ENCODE measurements at regions not wholly inside any gene's neighbourhood (a gene's known extent, or its start where the extent isn't known, plus 50 kb on each side); places are given as distances from the start of the nearest gene placed in this dataset.
"Not testable (repeated sequence)": the region's sequence is repeated elsewhere in the genome, so short reads cannot be mapped to it uniquely, and the experiment has no call there.

DNA sequence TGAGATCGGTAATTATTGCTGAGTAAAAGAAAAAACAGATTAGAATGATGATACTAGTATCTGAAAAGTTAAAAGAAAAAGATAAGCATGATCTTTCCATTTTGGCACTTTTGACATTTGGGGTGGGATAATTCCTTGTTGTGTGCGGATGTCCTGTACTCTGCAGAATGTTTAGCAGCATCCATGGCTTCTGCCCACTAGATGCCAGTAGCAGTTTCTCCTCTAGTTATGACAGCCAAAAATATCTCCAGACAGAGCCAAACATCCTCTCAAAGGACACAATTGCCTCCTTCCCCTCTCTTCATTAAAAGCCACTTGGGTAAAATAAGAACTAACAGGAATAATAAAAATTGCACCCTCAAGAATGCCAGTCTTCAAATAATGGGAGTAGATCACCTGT, 468.8 kb upstream of the GRM7 start:
- TF ChIP-seq, protein P1, sequence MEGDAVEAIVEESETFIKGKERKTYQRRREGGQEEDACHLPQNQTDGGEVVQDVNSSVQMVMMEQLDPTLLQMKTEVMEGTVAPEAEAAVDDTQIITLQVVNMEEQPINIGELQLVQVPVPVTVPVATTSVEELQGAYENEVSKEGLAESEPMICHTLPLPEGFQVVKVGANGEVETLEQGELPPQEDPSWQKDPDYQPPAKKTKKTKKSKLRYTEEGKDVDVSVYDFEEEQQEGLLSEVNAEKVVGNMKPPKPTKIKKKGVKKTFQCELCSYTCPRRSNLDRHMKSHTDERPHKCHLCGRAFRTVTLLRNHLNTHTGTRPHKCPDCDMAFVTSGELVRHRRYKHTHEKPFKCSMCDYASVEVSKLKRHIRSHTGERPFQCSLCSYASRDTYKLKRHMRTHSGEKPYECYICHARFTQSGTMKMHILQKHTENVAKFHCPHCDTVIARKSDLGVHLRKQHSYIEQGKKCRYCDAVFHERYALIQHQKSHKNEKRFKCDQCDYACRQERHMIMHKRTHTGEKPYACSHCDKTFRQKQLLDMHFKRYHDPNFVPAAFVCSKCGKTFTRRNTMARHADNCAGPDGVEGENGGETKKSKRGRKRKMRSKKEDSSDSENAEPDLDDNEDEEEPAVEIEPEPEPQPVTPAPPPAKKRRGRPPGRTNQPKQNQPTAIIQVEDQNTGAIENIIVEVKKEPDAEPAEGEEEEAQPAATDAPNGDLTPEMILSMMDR (conservative IDR thresholded peaks at IDR 0.05; ENCODE audit: low read depth, low read length) = no peak
- DNase-seq (ENCODE audit: low read depth) = no peak
- no peak overlapping the region for H3K4me3 ChIP-seq (ENCODE audit: low read length)

GRCh38 chr3:6394944-6395343, 466.0 kb upstream of the GRM7 start:
- DNase-seq (ENCODE audit: low read depth) = no peak
- H3K4me3 ChIP-seq (ENCODE audit: low read length) = no peak overlapping the region
- TF ChIP-seq, protein P1 (conservative IDR thresholded peaks at IDR 0.05; ENCODE audit: low read depth, low read length) = no peak

GRCh38 chr3:6396631-6397030, 464.3 kb upstream of the GRM7 start:
- no peak overlapping the region for H3K4me3 ChIP-seq (ENCODE audit: low read length)
- TF ChIP-seq, protein P1 (conservative IDR thresholded peaks at IDR 0.05; ENCODE audit: low read depth, low read length) = no peak
- no peak for DNase-seq (ENCODE audit: low read depth)

DNA sequence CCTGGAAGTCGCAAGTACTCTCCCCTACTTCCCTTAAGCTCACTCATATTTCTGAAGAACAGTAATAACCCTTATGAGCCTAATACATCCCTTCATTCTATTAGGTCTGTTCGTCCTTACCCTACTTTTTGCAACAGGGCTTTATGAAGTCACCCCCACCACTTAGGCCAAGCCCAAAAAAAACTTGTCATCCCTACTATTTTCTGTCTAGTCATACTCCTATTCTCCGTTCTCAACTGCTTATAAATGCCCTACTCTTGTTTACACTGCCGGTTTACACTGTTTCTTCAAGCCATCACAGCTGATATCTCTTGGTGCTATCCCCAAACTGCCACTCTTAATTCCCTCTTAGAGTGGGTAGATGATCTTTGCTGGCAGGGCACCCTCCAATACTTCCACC, 458.2 kb upstream of the GRM7 start:
- H3K4me3 ChIP-seq (ENCODE audit: low read length); DNase-seq (ENCODE audit: low read depth): not testable (repeated sequence)

- DNase-seq (ENCODE audit: low read depth) = not testable (repeated sequence)
Observed at GRCh38 chr3:6406923-6407322, 454.0 kb upstream of the GRM7 start.

GRCh38 chr3:6416049-6416661, 444.8 kb upstream of the GRM7 start:
- no peak overlapping the region for H3K4me3 ChIP-seq (ENCODE audit: low read length)
- no peak for DNase-seq (ENCODE audit: low read depth)
- TF ChIP-seq, protein P1 (conservative IDR thresholded peaks at IDR 0.05; ENCODE audit: low read depth, low read length) = no peak

More at GRCh38 chr3:6406923-6407322, 454.0 kb upstream of the GRM7 start:
- H3K4me3 ChIP-seq (ENCODE audit: low read length) = not testable (repeated sequence)

DNA sequence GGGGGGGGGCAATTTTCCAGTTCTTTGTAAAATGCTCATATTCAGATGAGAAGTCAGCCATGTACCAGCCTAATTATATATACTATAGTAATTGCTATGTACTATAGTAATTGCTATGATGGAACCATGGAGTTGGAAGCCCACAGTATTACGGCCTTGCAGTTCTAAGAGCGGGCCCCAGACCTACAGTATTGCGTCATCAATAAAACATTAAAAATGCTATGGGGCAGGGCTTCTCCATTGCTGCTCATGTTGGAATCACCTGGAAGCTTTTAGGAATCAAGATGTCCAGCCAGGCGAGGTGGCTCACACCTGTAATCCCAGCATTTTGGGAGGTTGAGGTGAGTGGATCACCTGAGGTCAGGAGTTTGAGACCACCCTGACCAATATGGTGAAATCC, 443.7 kb upstream of the GRM7 start:
- DNase-seq (ENCODE audit: low read depth) = no peak
- no peak overlapping the region for H3K4me3 ChIP-seq (ENCODE audit: low read length)
- TF ChIP-seq, protein P1 (conservative IDR thresholded peaks at IDR 0.05; ENCODE audit: low read depth, low read length) = no peak

DNA sequence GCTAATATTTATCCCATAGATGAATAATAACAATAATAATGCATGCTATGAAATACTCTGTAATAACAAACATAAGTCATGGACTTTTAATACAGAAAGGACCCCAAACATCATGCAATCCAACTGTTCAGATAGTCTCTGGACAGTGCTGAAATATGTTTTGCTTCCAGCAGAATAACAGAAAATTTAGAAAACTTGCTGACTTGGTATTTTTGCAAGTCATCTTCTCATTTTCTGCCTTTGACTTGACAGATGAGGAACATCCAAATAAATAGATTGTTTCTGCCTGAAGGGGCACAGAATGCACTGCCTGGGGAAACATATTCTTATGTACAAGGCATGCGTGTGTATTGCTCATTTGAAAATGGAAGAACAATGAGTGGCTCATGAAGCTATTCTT, 442.4 kb upstream of the GRM7 start:
- TF ChIP-seq, protein P1 (conservative IDR thresholded peaks at IDR 0.05; ENCODE audit: low read depth, low read length) = no peak
- no peak overlapping the region for H3K4me3 ChIP-seq (ENCODE audit: low read length)
- DNase-seq (ENCODE audit: low read depth) = no peak
